ENCODE measurements at regions not wholly inside any gene's neighbourhood (a gene's known extent, or its start where the extent isn't known, plus 50 kb on each side); places are given as distances from the start of the nearest gene placed in this dataset.

GRCh38 chr9:91118704-91119025 is 243.1 kb downstream of the AUH start:
- H3K4me3 ChIP-seq: peak overlapping the region in 3 of 4 donors; percentile 4 to 30 (median 19)
- H3K4me1 ChIP-seq: peaks cover 3 to 29% (median 16%) of the 10 kb centered on the region in 4 donors
- in situ Hi-C loops (cut with MboI; ENCODE audit: low pct_ligation_motif_present in 1 of 4, low pct_unique_long_range_greater_than_20kb in 1 of 4, low sequenced_read_pairs in 3 of 4) (no loop called here), intact Hi-C loops (cut with DNase I; ENCODE audit: low total_unique reads) (loop anchor here (10.0 kb wide), 1 partner anchor 74 kb away; no protein-coding TSS in a partner anchor)
- peaks cover 3% of the 10 kb centered on the region for H3K27me3 ChIP-seq
- no peaks in the 10 kb centered on the region for H3K9me3 ChIP-seq
- DNase-seq: no peak
- peak overlapping the region; percentile 45 to 64 (median 50) for H3K27ac ChIP-seq
- WGBS, 2 donors (ENCODE audit: low coverage in 1 of 2): 0 to 15% methylated on average over 1 to 2 of the region's 2 CpGs
- TF ChIP-seq EP300 (IDR thresholded peaks at IDR 0.05; ENCODE audit: low read depth): no peak
- H3K36me3 ChIP-seq: no peaks in the 10 kb centered on the region

- WGBS, 2 donors (ENCODE audit: low coverage in 1 of 2): 52 to 73% methylated on average over 5 to 11 of the region's 11 CpGs
- DNase-seq: no peak
- Histone ChIP-seq H3K27me3 (peaks cover 3% of the 10 kb centered on the region), H3K27ac (peak overlapping the region; percentile 45 to 64 (median 50)), H3K9me3 (no peaks in the 10 kb centered on the region), H3K36me3 (no peaks in the 10 kb centered on the region), H3K4me3 (no peak overlapping the region), H3K4me1 (peaks cover 3 to 29% (median 16%) of the 10 kb centered on the region in 4 donors)
- TF ChIP-seq EP300 (IDR thresholded peaks at IDR 0.05; ENCODE audit: low read depth) (no peak), POLR2A (IDR thresholded peaks at IDR 0.05) (no peak), POLR2AphosphoS5 (IDR thresholded peaks at IDR 0.05) (no peak), CTCF (IDR thresholded peaks at IDR 0.05) (no peak)
- intact Hi-C loops (cut with DNase I; ENCODE audit: low total_unique reads): loop anchor here (10.0 kb wide), 1 partner anchor 74 kb away; no protein-coding TSS in a partner anchor
- in situ Hi-C loops (cut with MboI; ENCODE audit: low pct_ligation_motif_present in 1 of 4, low pct_unique_long_range_greater_than_20kb in 1 of 4, low sequenced_read_pairs in 3 of 4): no loop called here
These were observed 242.6 kb downstream of the AUH start for GRCh38 chr9:91119142-91119541.

DNA sequence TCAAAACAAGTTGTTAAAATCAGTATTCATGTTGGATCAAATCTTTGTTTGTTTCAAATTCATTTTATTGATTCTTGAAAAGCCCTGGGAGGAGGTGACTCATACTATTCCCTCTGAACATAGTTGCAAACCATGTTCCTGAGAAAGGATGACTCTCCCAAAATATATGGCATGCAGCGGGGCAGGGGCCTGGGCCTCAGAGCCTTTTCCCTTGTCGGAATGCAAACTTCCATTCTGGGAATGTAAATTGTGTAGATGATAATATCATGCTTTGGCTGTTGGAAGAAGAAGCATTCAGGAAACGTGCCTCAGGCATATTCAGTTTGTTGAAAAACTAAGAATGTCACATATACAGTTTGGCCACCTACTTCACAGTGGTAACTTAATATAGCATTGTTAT is 242.0 kb downstream of the AUH start:
- Histone ChIP-seq H3K9me3 (no peaks in the 10 kb centered on the region), H3K36me3 (no peaks in the 10 kb centered on the region), H3K4me1 (peaks cover 3 to 29% (median 16%) of the 10 kb centered on the region in 4 donors), H3K27ac (peak overlapping the region; percentile 44 to 64 (median 50)), H3K4me3 (no peak overlapping the region), H3K27me3 (peaks cover 3% of the 10 kb centered on the region)
- TF ChIP-seq POLR2A (IDR thresholded peaks at IDR 0.05) (no peak), CTCF (IDR thresholded peaks at IDR 0.05) (no peak), POLR2AphosphoS5 (IDR thresholded peaks at IDR 0.05) (no peak), EP300 (IDR thresholded peaks at IDR 0.05; ENCODE audit: low read depth) (no peak)
- 54 to 65% methylated on average over 3 of the region's 3 CpGs for WGBS, 2 donors (ENCODE audit: low coverage in 1 of 2)
- no peak for DNase-seq
- intact Hi-C loops (cut with DNase I; ENCODE audit: low total_unique reads): loop anchor here (10.0 kb wide), 1 partner anchor 75 kb away; no protein-coding TSS in a partner anchor
- in situ Hi-C loops (cut with MboI; ENCODE audit: low pct_ligation_motif_present in 1 of 4, low pct_unique_long_range_greater_than_20kb in 1 of 4, low sequenced_read_pairs in 3 of 4): no loop called here

GRCh38 chr9:91120200-91120599 is 241.5 kb downstream of the AUH start:
- Histone ChIP-seq H3K36me3 (no peaks in the 10 kb centered on the region), H3K27me3 (peaks cover 3% of the 10 kb centered on the region), H3K9me3 (no peaks in the 10 kb centered on the region), H3K4me1 (peaks cover 3 to 29% (median 16%) of the 10 kb centered on the region in 4 donors), H3K27ac (peak overlapping the region; percentile 44 to 64 (median 50)), H3K4me3 (no peak overlapping the region)
- TF ChIP-seq POLR2AphosphoS5 (IDR thresholded peaks at IDR 0.05) (no peak), EP300 (IDR thresholded peaks at IDR 0.05; ENCODE audit: low read depth) (no peak), CTCF (IDR thresholded peaks at IDR 0.05) (no peak), POLR2A (IDR thresholded peaks at IDR 0.05) (no peak)
- intact Hi-C loops (cut with DNase I; ENCODE audit: low total_unique reads) (no loop called here), in situ Hi-C loops (cut with MboI; ENCODE audit: low pct_ligation_motif_present in 1 of 4, low pct_unique_long_range_greater_than_20kb in 1 of 4, low sequenced_read_pairs in 3 of 4) (no loop called here)
- no peak for DNase-seq

DNA sequence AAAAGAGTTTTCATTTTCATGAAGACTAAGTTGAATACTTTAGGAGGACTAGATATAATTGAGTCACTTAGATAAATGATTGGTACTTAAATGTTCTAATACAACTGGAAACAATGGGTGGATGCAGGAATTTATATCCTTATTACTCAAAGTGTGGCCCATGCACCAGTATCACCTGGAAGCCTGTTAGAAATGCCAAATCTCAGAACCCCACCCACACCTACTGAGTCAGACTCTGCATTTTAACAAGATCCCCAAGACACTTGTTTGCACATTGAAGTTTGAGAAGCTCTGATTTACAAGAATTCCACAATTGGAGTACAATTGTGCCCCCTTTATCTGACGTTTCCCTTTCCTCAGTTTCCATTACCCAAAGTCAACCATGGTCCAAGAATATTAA is 239.0 kb downstream of the AUH start:
- Histone ChIP-seq H3K27ac (no peak overlapping the region), H3K9me3 (no peaks in the 10 kb centered on the region), H3K4me3 (no peak overlapping the region), H3K4me1 (peaks cover 3 to 25% (median 14%) of the 10 kb centered on the region in 4 donors), H3K27me3 (no peaks in the 10 kb centered on the region), H3K36me3 (no peaks in the 10 kb centered on the region)
- 57% methylated on average over 1 of the region's 1 CpG; no CpG with 5 or more reads in 1 of the 2 donors for WGBS, 2 donors (ENCODE audit: low coverage in 1 of 2)
- in situ Hi-C loops (cut with MboI; ENCODE audit: low pct_ligation_motif_present in 1 of 4, low pct_unique_long_range_greater_than_20kb in 1 of 4, low sequenced_read_pairs in 3 of 4): no loop called here
- DNase-seq: no peak
- intact Hi-C loops (cut with DNase I; ENCODE audit: low total_unique reads): no loop called here
- TF ChIP-seq POLR2A (IDR thresholded peaks at IDR 0.05): no peak
- TF ChIP-seq EP300 (IDR thresholded peaks at IDR 0.05; ENCODE audit: low read depth): no peak
- TF ChIP-seq CTCF (IDR thresholded peaks at IDR 0.05): no peak
- no peak for TF ChIP-seq POLR2AphosphoS5 (IDR thresholded peaks at IDR 0.05)

Measured in transverse colon (tissue), 4 donors.